ENCODE measurements at regions not wholly inside any gene's neighbourhood (a gene's known extent, or its start where the extent isn't known, plus 50 kb on each side); places are given as distances from the start of the nearest gene placed in this dataset.

DNA sequence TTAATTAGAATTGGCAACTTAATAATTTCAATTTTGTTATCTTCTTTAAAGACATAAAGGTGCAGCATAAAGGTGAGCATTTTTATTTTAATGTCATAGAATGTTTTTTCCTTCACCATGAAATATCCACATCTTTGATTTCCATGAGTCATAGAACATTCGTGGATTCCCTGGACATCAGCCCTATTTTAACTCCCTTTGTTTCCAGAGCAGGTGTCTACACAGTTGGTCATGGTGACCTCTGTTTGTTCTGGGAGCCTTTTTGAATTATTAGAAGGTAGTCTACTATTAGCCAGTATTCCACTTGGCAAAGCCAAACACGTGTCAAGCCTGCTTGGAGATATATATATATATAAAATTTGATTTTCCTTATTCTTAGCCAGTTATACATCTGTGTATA is 572.9 kb downstream of the LTN1 start:
- Histone ChIP-seq H3K9me1 (replicated peaks; ENCODE audit: control insufficient read depth, extremely low read depth, insufficient read depth, low read length) (no peaks in the 10 kb centered on the region), H2AFZ (ENCODE audit: low read depth, low read length) (no peak overlapping the region), H3K9me3 (replicated peaks; ENCODE audit: control insufficient read depth, insufficient read depth, low read length) (no peaks in the 10 kb centered on the region), H3K4me1 (ENCODE audit: control insufficient read depth, extremely low read depth, insufficient read depth, low read length) (no peaks in the 10 kb centered on the region), H3K9ac (replicated peaks; ENCODE audit: extremely low read depth, insufficient read depth, low read length) (no peak overlapping the region), H3K79me2 (ENCODE audit: control insufficient read depth, insufficient read depth, low read length) (no peaks in the 10 kb centered on the region), H3K36me3 (ENCODE audit: control insufficient read depth in 2 of 2, extremely low read depth in 1 of 2, insufficient read depth in 2 of 2, low read length in 2 of 2) (no peaks in the 10 kb centered on the region), H4K20me1 (replicated peaks; ENCODE audit: control insufficient read depth, extremely low read depth, insufficient read depth, low read length) (no peaks in the 10 kb centered on the region), H3K27me3 (ENCODE audit: control insufficient read depth in 2 of 2, insufficient read depth in 2 of 2, low read length in 2 of 2) (no peaks in the 10 kb centered on the region), H3K27ac (ENCODE audit: insufficient read depth, low read depth, low read length) (no peak overlapping the region), H3K4me2 (ENCODE audit: insufficient read depth, low read length) (no peak overlapping the region), H3K4me3 (replicated peaks in 1 of 3; ENCODE audit: insufficient read depth in 1 of 3, low read depth in 1 of 3, low read length in 3 of 3) (no peak overlapping the region)
- ChIA-PET CTCF (interaction anchor here (2.1 kb wide), 1 partner anchor 97 kb away, joined by 4 read pairs; no protein-coding TSS in a partner anchor), POLR2A (no interaction called here)
- no peak for DNase-seq (ENCODE audit: low read depth, low spot score)
- BruUV-seq (replicated peaks): no TSS peak
- intact Hi-C loops (cut with micrococcal nuclease): loop anchor here (5.0 kb wide), 1 partner anchor 33 kb away; no protein-coding TSS in a partner anchor
- dilution Hi-C loops (cut with MboI; ENCODE audit: extremely low pct_ligation_motif_present, low sequenced_read_pairs): no loop called here
- no peak for FAIRE-seq
- TF ChIP-seq, protein P1, sequence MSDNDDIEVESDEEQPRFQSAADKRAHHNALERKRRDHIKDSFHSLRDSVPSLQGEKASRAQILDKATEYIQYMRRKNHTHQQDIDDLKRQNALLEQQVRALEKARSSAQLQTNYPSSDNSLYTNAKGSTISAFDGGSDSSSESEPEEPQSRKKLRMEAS (IDR thresholded peaks at IDR 0.05; ENCODE audit: insufficient read depth, insufficient read length): no peak
- no peak for TF ChIP-seq POLR2A (IDR thresholded peaks at IDR 0.05; ENCODE audit: low read depth, low read length)
- TF ChIP-seq, protein P2, sequence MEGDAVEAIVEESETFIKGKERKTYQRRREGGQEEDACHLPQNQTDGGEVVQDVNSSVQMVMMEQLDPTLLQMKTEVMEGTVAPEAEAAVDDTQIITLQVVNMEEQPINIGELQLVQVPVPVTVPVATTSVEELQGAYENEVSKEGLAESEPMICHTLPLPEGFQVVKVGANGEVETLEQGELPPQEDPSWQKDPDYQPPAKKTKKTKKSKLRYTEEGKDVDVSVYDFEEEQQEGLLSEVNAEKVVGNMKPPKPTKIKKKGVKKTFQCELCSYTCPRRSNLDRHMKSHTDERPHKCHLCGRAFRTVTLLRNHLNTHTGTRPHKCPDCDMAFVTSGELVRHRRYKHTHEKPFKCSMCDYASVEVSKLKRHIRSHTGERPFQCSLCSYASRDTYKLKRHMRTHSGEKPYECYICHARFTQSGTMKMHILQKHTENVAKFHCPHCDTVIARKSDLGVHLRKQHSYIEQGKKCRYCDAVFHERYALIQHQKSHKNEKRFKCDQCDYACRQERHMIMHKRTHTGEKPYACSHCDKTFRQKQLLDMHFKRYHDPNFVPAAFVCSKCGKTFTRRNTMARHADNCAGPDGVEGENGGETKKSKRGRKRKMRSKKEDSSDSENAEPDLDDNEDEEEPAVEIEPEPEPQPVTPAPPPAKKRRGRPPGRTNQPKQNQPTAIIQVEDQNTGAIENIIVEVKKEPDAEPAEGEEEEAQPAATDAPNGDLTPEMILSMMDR (IDR thresholded peaks at IDR 0.05; ENCODE audit: extremely low read depth in 1 of 2, insufficient read depth in 1 of 2, low read depth in 1 of 2, low read length in 2 of 2): no peak
- no peak for TF ChIP-seq EZH2 (IDR thresholded peaks at IDR 0.05; ENCODE audit: borderline replicate concordance, low read depth, low read length, severe bottlenecking)
- no peak for TF ChIP-seq GATA2 (IDR thresholded peaks at IDR 0.05; ENCODE audit: insufficient read depth, insufficient read length, low read depth, low read length)
- TF ChIP-seq POLR2AphosphoS5 (IDR thresholded peaks at IDR 0.05; ENCODE audit: insufficient read depth, low read depth, low read length): no peak
